ENCODE measurements at regions not wholly inside any gene's neighbourhood (a gene's known extent, or its start where the extent isn't known, plus 50 kb on each side); places are given as distances from the start of the nearest gene placed in this dataset.

GRCh38 chr17:71550675-71551074 lies 570.1 kb upstream of the SOX9 start (continued):
- TF ChIP-seq ZNF462 (CRISPR knock-in tag; IDR thresholded peaks at IDR 0.05) (no peak), CREB1 (CRISPR knock-in tag; IDR thresholded peaks at IDR 0.05; ENCODE audit: low read depth) (no peak), NANOG (IDR thresholded peaks at IDR 0.05; ENCODE audit: borderline replicate concordance) (no peak), STAT1 (IDR thresholded peaks at IDR 0.05; ENCODE audit: unreplicated experiment) (no peak), EZH2 (IDR thresholded peaks at IDR 0.05; ENCODE audit: low read depth, unreplicated experiment) (no peak)

- Mint-ChIP-seq H3K27me3 (ENCODE audit: insufficient read depth, low read depth, poor library complexity) (peaks cover 1% of the 10 kb centered on the region), H3K9me3 (no peaks in the 10 kb centered on the region), H3K4me3 (no peak overlapping the region), H3K36me3 (ENCODE audit: low read depth) (no peaks in the 10 kb centered on the region), H3K27ac (no peak overlapping the region), H3K4me1 (no peaks in the 10 kb centered on the region)
- Histone ChIP-seq H3K27me3 (ENCODE audit: insufficient read depth) (no peaks in the 10 kb centered on the region), H3K4me2 (no peak overlapping the region), H3K9me2 (ENCODE audit: insufficient read depth) (peaks cover 10% of the 10 kb centered on the region), H3K36me3 (ENCODE audit: insufficient read depth) (no peaks in the 10 kb centered on the region), H3K27ac (ENCODE audit: low read depth) (no peak overlapping the region), H3K4me1 (ENCODE audit: insufficient read depth) (no peaks in the 10 kb centered on the region), H3F3A (replicated peaks; ENCODE audit: low read depth) (no peaks in the 10 kb centered on the region), H2AFZ (no peak overlapping the region), H4K20me1 (replicated peaks; ENCODE audit: insufficient read depth) (no peaks in the 10 kb centered on the region), H3K4me3 (no peak overlapping the region), H3K79me2 (replicated peaks; ENCODE audit: insufficient read depth) (no peaks in the 10 kb centered on the region)
- DNase-seq (ENCODE audit: low spot score) (no peak), ATAC-seq (no peak)
- TF ChIP-seq ZNF331 (CRISPR knock-in tag; IDR thresholded peaks at IDR 0.05; ENCODE audit: low read depth) (no peak), JUNB (IDR thresholded peaks at IDR 0.05; ENCODE audit: unreplicated experiment) (no peak), STAT1 (IDR thresholded peaks at IDR 0.05; ENCODE audit: unreplicated experiment) (no peak), CTCF (conservative IDR thresholded peaks at IDR 0.05; ENCODE audit: low read depth in 2 of 2) (no peak), NANOG (IDR thresholded peaks at IDR 0.05; ENCODE audit: borderline replicate concordance) (no peak), REST (IDR thresholded peaks at IDR 0.05; ENCODE audit: unreplicated experiment) (no peak), ZNF114 (CRISPR knock-in tag; IDR thresholded peaks at IDR 0.05) (no peak), EZH2phosphoT487 (IDR thresholded peaks at IDR 0.05; ENCODE audit: unreplicated experiment) (no peak), POLR2AphosphoS5 (IDR thresholded peaks at IDR 0.05; ENCODE audit: low read depth) (no peak), EZH2 (IDR thresholded peaks at IDR 0.05; ENCODE audit: low read depth, unreplicated experiment) (no peak), ETS1 (IDR thresholded peaks at IDR 0.05) (no peak), CREB1 (CRISPR knock-in tag; IDR thresholded peaks at IDR 0.05; ENCODE audit: low read depth) (no peak)
Measured at GRCh38 chr17:71553381-71553780, 567.4 kb upstream of the SOX9 start.

All from GM23338 (cell line).